H1 (cell line): ENCODE measurements at regions not wholly inside any gene's neighbourhood (a gene's known extent, or its start where the extent isn't known, plus 50 kb on each side); places are given as distances from the start of the nearest gene placed in this dataset.

ENCODE experiments used
- CTCF ChIA-PET: fragments of 300-600 bp; sonication (Branson Sonifier 250); formaldehyde crosslinking; loops from one replicate; lab custom pipeline; 2021; ENCODE audit not compliant: partially characterized antibody; lab: Charles Lee
- POLR2A ChIA-PET: fragments of 300-600 bp; sonication (Branson Sonifier 250); formaldehyde crosslinking; loops from one replicate; lab custom pipeline; 2021; ENCODE audit warnings: inconsistent platforms; ENCODE audit not compliant: partially characterized antibody; lab: Charles Lee
- DNase-seq, 2 experiments: peaks; one replicate each; pipeline versions ENCODE4 v3.0.0 to v3.0.0-alpha.2; 2010 to 2022; ENCODE audit warnings: low spot score in 2 of 2, low read depth in 1 of 2, mixed read lengths in 1 of 2
- FAIRE-seq: peaks from 2 replicates; lab custom pipeline; 2011; peaks lifted over from hg19 to GRCh38; lab: Jason Lieb, UNC
- H2AFZ ChIP-seq: 2 replicates; pipeline ENCODE4 v1.8.1; 2012; ENCODE audit warnings: low read length, inconsistent platforms
- H2AK5ac ChIP-seq: 2 replicates; pipeline ENCODE4 v1.6.1; 2013; ENCODE audit warnings: low read depth, low read length
- H2BK120ac ChIP-seq: replicated peaks from 2 replicates; pipeline ENCODE3; 2013; ENCODE audit warnings: low read depth, low read length, inconsistent platforms
- H2BK12ac ChIP-seq: 2 replicates; pipeline ENCODE4 v1.6.1; 2013; ENCODE audit warnings: low read depth, low read length
- H2BK15ac ChIP-seq: 2 replicates; pipeline ENCODE4 v1.6.1; 2013; ENCODE audit warnings: low read length
- H2BK20ac ChIP-seq: 2 replicates; pipeline ENCODE4 v1.6.1; 2013; ENCODE audit warnings: low read length
- H2BK5ac ChIP-seq: 2 replicates; pipeline ENCODE4 v1.6.1; 2013; ENCODE audit warnings: low read depth, low read length
- H3K14ac ChIP-seq: 2 replicates; pipeline ENCODE4 v1.6.1; 2013; ENCODE audit warnings: inconsistent platforms; ENCODE audit not compliant: insufficient read length
- H3K18ac ChIP-seq: 2 replicates; pipeline ENCODE4 v1.6.1; 2013; ENCODE audit warnings: low read length; ENCODE audit errors: extremely low read depth
- H3K23ac ChIP-seq: 2 replicates; pipeline ENCODE4 v1.6.1; 2013; ENCODE audit warnings: inconsistent platforms; ENCODE audit not compliant: insufficient read length
- H3K23me2 ChIP-seq: 2 replicates; pipeline ENCODE4 v1.6.1; 2013; ENCODE audit warnings: low read depth, low read length
- H3K27ac ChIP-seq: 2 replicates; pipeline ENCODE4 v1.6.1; 2011; ENCODE audit warnings: low read depth, low read length, inconsistent platforms
- H3K27me3 ChIP-seq, 4 experiments: replicated peaks in 1 of 4; 1 replicate in 1 of 4; 2 replicates in 3 of 4; pipeline versions ENCODE4 v1.6.1 to v1.8.1; 2011 to 2013; ENCODE audit warnings: low read length in 3 of 4, mild to moderate bottlenecking in 3 of 4, inconsistent platforms in 2 of 4, mixed read lengths in 2 of 4, moderate library complexity in 1 of 4; ENCODE audit not compliant: control insufficient read depth in 3 of 4, insufficient read depth in 3 of 4; ENCODE audit errors: extremely low read depth in 1 of 4
- H3K36me3 ChIP-seq, 4 experiments: 2 replicates each; pipeline versions ENCODE4 v1.6.1 to v1.8.1; 2011 to 2013; ENCODE audit warnings: mild to moderate bottlenecking in 4 of 4, low read length in 3 of 4, moderate library complexity in 2 of 4, control low read depth in 1 of 4, inconsistent platforms in 1 of 4; ENCODE audit not compliant: insufficient read depth in 4 of 4, control insufficient read depth in 2 of 4
- H3K4ac ChIP-seq: replicated peaks from 2 replicates; pipeline ENCODE3; 2013; ENCODE audit warnings: low read length, low read depth, mixed read lengths, inconsistent platforms; ENCODE audit not compliant: insufficient read length
- H3K4me1 ChIP-seq, 4 experiments: replicated peaks in 1 of 4; 1 replicate in 1 of 4; 2 replicates in 3 of 4; pipeline versions ENCODE4 v1.6.1 to v1.8.1; 2011 to 2013; ENCODE audit warnings: low read length in 3 of 4, inconsistent platforms in 2 of 4, mixed read lengths in 1 of 4; ENCODE audit not compliant: insufficient read depth in 4 of 4, control insufficient read depth in 3 of 4
- H3K4me2 ChIP-seq, 2 experiments: 2 replicates each; pipeline versions ENCODE4 v1.6.1 to v1.8.1; 2011 to 2013; ENCODE audit warnings: low read depth in 2 of 2, low read length in 2 of 2, control low read depth in 1 of 2, inconsistent platforms in 1 of 2, mild to moderate bottlenecking in 1 of 2; ENCODE audit not compliant: insufficient read depth in 1 of 2
- H3K4me3 ChIP-seq, 4 experiments: fragments of 200-600, 300-600 bp in 1 of 4; sonication (generic), shearing (Covaris generic), sonication (Bioruptor Twin) in 1 of 4; 2 replicates each; pipeline versions ENCODE4 v1.5.1 to v1.8.1; 2011 to 2016; ENCODE audit warnings: low read length in 4 of 4, low read depth in 3 of 4, control low read depth in 2 of 4, inconsistent platforms in 2 of 4, mild to moderate bottlenecking in 2 of 4, mixed read lengths in 1 of 4, moderate library complexity in 1 of 4; ENCODE audit not compliant: insufficient read depth in 2 of 4; ENCODE audit errors: extremely low read depth in 1 of 4
- H3K56ac ChIP-seq: replicated peaks from 2 replicates; pipeline ENCODE3; 2013; ENCODE audit warnings: low read depth, mild to moderate bottlenecking, mixed read lengths, low read length, inconsistent platforms; ENCODE audit not compliant: insufficient read length
- H3K79me1 ChIP-seq: 2 replicates; pipeline ENCODE4 v1.6.1; 2013; ENCODE audit warnings: low read depth, low read length, control low read depth
- H3K79me2 ChIP-seq, 2 experiments: 2 replicates each; pipeline versions ENCODE4 v1.6.1 to v1.8.1; 2012 to 2013; ENCODE audit warnings: low read length in 2 of 2, mild to moderate bottlenecking in 2 of 2, inconsistent platforms in 1 of 2; ENCODE audit not compliant: insufficient read depth in 2 of 2, control insufficient read depth in 1 of 2
- H3K9ac ChIP-seq, 4 experiments: replicated peaks in 1 of 4; 1 replicate in 1 of 4; 2 replicates in 3 of 4; pipeline versions ENCODE4 v1.6.1 to v1.8.1; 2011 to 2013; ENCODE audit warnings: low read depth in 3 of 4, low read length in 3 of 4, control low read depth in 2 of 4, mild to moderate bottlenecking in 2 of 4, moderate library complexity in 2 of 4, inconsistent platforms in 1 of 4; ENCODE audit errors: extremely low read depth in 1 of 4
- H3K9me3 ChIP-seq, 2 experiments: 2 replicates each; pipeline versions ENCODE4 v1.6.1 to v1.8.1; 2012 to 2013; ENCODE audit warnings: mild to moderate bottlenecking in 2 of 2, moderate library complexity in 2 of 2, control low read depth in 1 of 2, inconsistent platforms in 1 of 2, low read depth in 1 of 2, low read length in 1 of 2, mixed read lengths in 1 of 2; ENCODE audit not compliant: insufficient read depth in 2 of 2
- H4K20me1 ChIP-seq, 2 experiments: replicated peaks in 1 of 2; 2 replicates each; pipeline versions ENCODE3 to v1.8.1; 2011 to 2013; ENCODE audit warnings: inconsistent platforms in 2 of 2, low read length in 2 of 2, mild to moderate bottlenecking in 1 of 2; ENCODE audit not compliant: insufficient read depth in 2 of 2, control insufficient read depth in 1 of 2
- H4K5ac ChIP-seq: 2 replicates; pipeline ENCODE4 v1.6.1; 2013; ENCODE audit warnings: low read length, low read depth, mixed read lengths, inconsistent platforms; ENCODE audit not compliant: insufficient read length
- H4K8ac ChIP-seq: 2 replicates; pipeline ENCODE4 v1.8.0; 2013; ENCODE audit warnings: mild to moderate bottlenecking, moderate library complexity, low read length, inconsistent platforms; ENCODE audit not compliant: insufficient read depth; ENCODE audit errors: extremely low read depth
- H4K91ac ChIP-seq: replicated peaks from 2 replicates; pipeline ENCODE3; 2013; ENCODE audit warnings: low read length, mixed read lengths, inconsistent platforms; ENCODE audit not compliant: insufficient read length
- CHD2 ChIP-seq: IDR thresholded peaks from 2 replicates; pipeline ENCODE4 v1.6.1; 2012; ENCODE audit warnings: low read length, improper control_type of control experiment
- EGR1 ChIP-seq: IDR thresholded peaks from 2 replicates; pipeline ENCODE4 v1.6.1; 2011; ENCODE audit warnings: low read depth, low read length, borderline replicate concordance
- KDM1A ChIP-seq: fragments of 200-600, 300-600 bp; sonication (generic); IDR thresholded peaks from 2 replicates; pipeline ENCODE4 v1.7.1; 2016; ENCODE audit warnings: mild to moderate bottlenecking, low read length, borderline replicate concordance
- ZNF274 ChIP-seq: IDR thresholded peaks from 2 replicates; pipeline ENCODE4 v1.7.0; 2012; ENCODE audit warnings: low read length, borderline replicate concordance; ENCODE audit errors: extremely low read depth
- WGBS, 2 experiments: shearing (Covaris generic) in 1 of 2; methylation state at CpG; one replicate each; pipeline versions ENCODE4 v1.1.6 to v1.1.7; 2013 to 2015; ENCODE audit warnings: low lambda C conversion rate in 2 of 2, mixed read lengths in 2 of 2, inconsistent platforms in 1 of 2, low coverage in 1 of 2, missing lambda C conversion rate in 1 of 2; ENCODE audit not compliant: insufficient replicate concordance in 2 of 2, insufficient coverage in 1 of 2, insufficient read length in 1 of 2; ENCODE audit errors: extremely low coverage in 1 of 2, missing lambda C conversion rate in 1 of 2; 5-methylcytosine and 5-hydroxymethylcytosine counted together

- Histone ChIP-seq H3K14ac (no peak overlapping the region), H3K36me3 (no peaks in the 10 kb centered on the region), H3K9me3 (no peaks in the 10 kb centered on the region), H3K27me3 (no peaks in the 10 kb centered on the region), H3K4ac (no peak overlapping the region), H2BK12ac (no peak overlapping the region), H2AK5ac (no peak overlapping the region), H4K5ac (no peak overlapping the region), H4K20me1 (no peaks in the 10 kb centered on the region), H4K8ac (no peak overlapping the region), H3K56ac (no peak overlapping the region), H3K4me2 (no peak overlapping the region), H2BK15ac (no peak overlapping the region), H3K79me2 (no peaks in the 10 kb centered on the region), H3K23ac (no peak overlapping the region), H2AFZ (no peak overlapping the region), H2BK5ac (no peak overlapping the region), H2BK20ac (no peak overlapping the region), H4K91ac (no peak overlapping the region), H3K27ac (no peak overlapping the region), H3K18ac (no peak overlapping the region), H3K4me3 (no peak overlapping the region), H3K79me1 (no peaks in the 10 kb centered on the region), H3K9ac (no peak overlapping the region), H3K23me2 (no peaks in the 10 kb centered on the region), H2BK120ac (no peak overlapping the region), H3K4me1 (peaks cover 0 to 3% (median 0%) of the 10 kb centered on the region in 4 experiments; a peak in 1 of 7 replicates)
- DNase-seq, result no peak
- FAIRE-seq, result no peak
- CTCF ChIA-PET, result interaction anchor here (1.2 kb wide), 1 partner anchor 30 kb away, joined by 4 read pairs; no protein-coding TSS in a partner anchor
- POLR2A ChIA-PET, result no interaction called here
- no peak for TF ChIP-seq CHD2
- no peak for TF ChIP-seq EGR1
- no peak for TF ChIP-seq KDM1A
- TF ChIP-seq ZNF274, result no peak
- WGBS, 2 experiments, result 93% methylated on average over 4 of the region's 4 CpGs; no CpG with 5 or more reads in 1 of the 2 experiments
Observed at GRCh38 chr18:25825979-25826776, 264.2 kb downstream of the SS18 start.
